ENCODE measurements at regions not wholly inside any gene's neighbourhood (a gene's known extent, or its start where the extent isn't known, plus 50 kb on each side); places are given as distances from the start of the nearest gene placed in this dataset.

DNA sequence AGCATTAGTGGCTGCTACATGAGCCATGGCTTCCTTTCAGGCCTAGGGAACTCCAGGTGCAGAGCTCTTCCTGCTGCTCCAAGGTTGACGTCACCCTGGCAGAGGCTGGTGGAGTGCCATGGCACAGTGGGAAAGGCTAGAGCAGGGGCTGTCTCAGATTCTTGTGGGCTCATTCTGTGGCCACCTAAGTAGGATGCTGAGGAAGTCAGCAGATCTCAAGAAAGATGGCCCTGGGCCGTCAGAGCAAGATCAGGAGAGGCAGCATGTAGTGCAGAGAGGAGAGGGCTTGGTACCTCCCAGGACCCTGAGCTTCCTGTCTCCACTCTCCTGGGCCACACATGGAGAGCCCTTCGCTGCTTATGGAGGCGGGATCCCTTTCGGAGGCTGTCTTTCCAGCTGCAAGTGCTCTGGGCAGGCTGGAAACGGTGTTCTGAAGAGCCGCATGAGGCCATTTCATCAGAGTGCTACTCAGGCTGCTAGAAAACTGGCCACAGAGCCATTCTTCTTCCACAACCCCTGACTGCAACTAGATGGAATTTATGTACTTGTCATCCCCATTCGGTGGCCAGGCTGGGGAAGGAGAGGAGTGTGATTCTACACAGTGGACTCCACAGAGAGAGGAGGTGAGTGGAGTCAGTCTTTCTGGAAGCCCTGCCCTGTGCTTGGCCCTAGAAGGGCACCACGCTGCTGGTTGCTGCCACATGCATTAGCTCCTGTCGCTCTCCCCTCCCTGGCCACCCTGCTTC lies 304.2 kb downstream of the RPS24 start:
- no peak for DNase-seq
- no peak for TF ChIP-seq POLR2A (IDR thresholded peaks at IDR 0.05)
- TF ChIP-seq, protein P1, sequence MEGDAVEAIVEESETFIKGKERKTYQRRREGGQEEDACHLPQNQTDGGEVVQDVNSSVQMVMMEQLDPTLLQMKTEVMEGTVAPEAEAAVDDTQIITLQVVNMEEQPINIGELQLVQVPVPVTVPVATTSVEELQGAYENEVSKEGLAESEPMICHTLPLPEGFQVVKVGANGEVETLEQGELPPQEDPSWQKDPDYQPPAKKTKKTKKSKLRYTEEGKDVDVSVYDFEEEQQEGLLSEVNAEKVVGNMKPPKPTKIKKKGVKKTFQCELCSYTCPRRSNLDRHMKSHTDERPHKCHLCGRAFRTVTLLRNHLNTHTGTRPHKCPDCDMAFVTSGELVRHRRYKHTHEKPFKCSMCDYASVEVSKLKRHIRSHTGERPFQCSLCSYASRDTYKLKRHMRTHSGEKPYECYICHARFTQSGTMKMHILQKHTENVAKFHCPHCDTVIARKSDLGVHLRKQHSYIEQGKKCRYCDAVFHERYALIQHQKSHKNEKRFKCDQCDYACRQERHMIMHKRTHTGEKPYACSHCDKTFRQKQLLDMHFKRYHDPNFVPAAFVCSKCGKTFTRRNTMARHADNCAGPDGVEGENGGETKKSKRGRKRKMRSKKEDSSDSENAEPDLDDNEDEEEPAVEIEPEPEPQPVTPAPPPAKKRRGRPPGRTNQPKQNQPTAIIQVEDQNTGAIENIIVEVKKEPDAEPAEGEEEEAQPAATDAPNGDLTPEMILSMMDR (IDR thresholded peaks at IDR 0.05) = no peak
- Histone ChIP-seq H3K9me3 (no peaks in the 10 kb centered on the region), H3K27ac (no peak overlapping the region), H3K4me3 (replicated peaks in 1 of 3) (no peak overlapping the region), H3K4me1 (peaks cover 13 to 29% of the 10 kb centered on the region in 2 donors), H3K27me3 (no peaks in the 10 kb centered on the region), H3K36me3 (no peaks in the 10 kb centered on the region)
- WGBS, 2 donors = 90 to 96% methylated on average over 9 to 10 of the region's 10 CpGs
- intact Hi-C loops (cut with DNase I) = no loop called here

DNA sequence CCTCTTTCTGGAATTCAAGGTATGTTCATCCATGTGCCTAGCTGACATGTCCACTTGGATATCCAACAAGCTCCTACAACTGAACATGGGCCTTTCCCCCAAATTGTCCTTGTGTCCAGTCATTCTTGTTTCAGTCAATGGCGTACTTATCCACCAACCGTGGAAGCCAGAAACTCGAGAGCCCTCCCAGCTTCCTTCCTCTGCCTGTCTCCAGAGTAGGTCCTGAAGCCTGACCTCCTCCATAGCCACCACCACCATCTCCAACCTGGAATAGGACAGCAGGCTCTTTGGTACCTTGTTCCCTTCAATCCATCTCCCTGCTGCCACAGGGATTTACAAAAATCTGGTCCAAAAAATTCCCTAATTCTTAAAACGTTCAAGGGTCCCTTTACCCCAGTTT lies 305.1 kb downstream of the RPS24 start:
- no peaks in the 10 kb centered on the region for H3K9me3 ChIP-seq
- H3K4me3 ChIP-seq (replicated peaks in 1 of 3) = no peak overlapping the region
- TF ChIP-seq POLR2A (IDR thresholded peaks at IDR 0.05) = no peak
- TF ChIP-seq, protein P1 (IDR thresholded peaks at IDR 0.05) = no peak
- peak; percentile 28 to 41 for DNase-seq
- peaks cover 13 to 27% of the 10 kb centered on the region in 2 donors for H3K4me1 ChIP-seq
- WGBS, 2 donors = 54 to 61% methylated on average over 4 of the region's 4 CpGs
- H3K27ac ChIP-seq = no peak overlapping the region
- H3K36me3 ChIP-seq = no peaks in the 10 kb centered on the region
- H3K27me3 ChIP-seq = no peaks in the 10 kb centered on the region
- intact Hi-C loops (cut with DNase I) = no loop called here

DNA sequence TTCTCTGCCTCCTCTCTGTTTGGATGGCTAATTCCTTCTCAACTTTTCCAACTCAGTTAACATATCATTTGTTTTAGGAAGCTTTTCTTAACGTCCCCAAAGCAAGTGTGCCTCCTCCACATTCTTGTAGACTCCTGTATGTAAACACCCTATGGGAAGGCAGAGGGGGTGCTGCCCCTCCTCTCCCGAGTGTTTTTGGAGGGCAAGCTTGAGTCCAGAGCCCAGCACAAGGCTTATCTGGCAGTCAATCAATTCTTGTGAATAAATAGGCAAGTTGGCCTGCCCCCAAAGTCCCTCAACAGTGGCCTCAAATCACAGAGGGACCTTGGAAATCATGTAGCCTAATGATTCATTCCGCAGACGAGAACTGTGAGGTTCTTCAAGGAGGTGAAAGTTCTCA lies 305.6 kb downstream of the RPS24 start:
- H3K27ac ChIP-seq = no peak overlapping the region

DNA sequence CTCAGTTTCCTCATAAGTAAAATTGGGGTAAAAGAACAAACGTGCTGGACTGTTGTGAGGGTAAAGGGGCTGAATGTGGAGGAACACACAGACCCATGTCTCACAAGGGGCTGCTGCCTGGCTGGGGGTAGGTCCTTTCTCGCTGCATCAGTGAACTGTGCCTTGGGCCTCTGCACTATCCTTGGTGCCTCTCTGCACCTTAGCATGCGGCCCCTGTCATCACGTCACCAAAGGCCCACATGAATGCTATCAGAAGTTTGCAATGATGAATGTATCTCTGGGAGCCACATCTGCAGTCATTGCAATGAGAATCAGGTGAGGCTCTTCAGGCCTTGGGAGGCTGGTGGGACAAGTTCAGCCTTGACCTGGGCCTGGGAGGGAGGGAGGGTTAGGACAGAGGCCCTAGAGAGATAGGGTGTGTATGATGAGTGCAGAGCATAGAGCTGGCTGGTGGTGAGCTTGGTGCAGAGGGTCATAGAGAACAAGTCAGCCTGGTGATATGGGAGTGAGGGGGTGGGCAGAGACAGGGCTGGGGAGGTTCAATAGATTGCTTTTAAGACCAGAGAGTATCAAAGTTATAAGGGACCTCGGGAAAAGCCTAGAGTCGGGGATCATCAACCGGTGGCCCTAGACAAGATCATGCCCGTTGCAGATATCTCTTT lies 308.4 kb downstream of the RPS24 start:
- no peaks in the 10 kb centered on the region for H3K36me3 ChIP-seq
- peaks cover 8 to 13% of the 10 kb centered on the region in 2 donors for H3K4me1 ChIP-seq
- DNase-seq = no peak
- H3K4me3 ChIP-seq (replicated peaks in 1 of 3) = no peak overlapping the region
- TF ChIP-seq, protein P1 (IDR thresholded peaks at IDR 0.05) = no peak
- TF ChIP-seq POLR2A (IDR thresholded peaks at IDR 0.05) = no peak
- no peaks in the 10 kb centered on the region for H3K9me3 ChIP-seq
- no peak overlapping the region for H3K27ac ChIP-seq
- intact Hi-C loops (cut with DNase I) = no loop called here
- WGBS, 2 donors = 85 to 93% methylated on average over 7 to 8 of the region's 8 CpGs
- no peaks in the 10 kb centered on the region for H3K27me3 ChIP-seq

More for the DNA sequence above, 305.6 kb downstream of the RPS24 start:
- no peak for TF ChIP-seq POLR2A (IDR thresholded peaks at IDR 0.05)
- TF ChIP-seq, protein P1 (IDR thresholded peaks at IDR 0.05) = no peak
- H3K36me3 ChIP-seq = no peaks in the 10 kb centered on the region
- no peaks in the 10 kb centered on the region for H3K9me3 ChIP-seq
- intact Hi-C loops (cut with DNase I) = no loop called here
- H3K27me3 ChIP-seq = no peaks in the 10 kb centered on the region
- 14 to 18% methylated on average over 4 of the region's 4 CpGs for WGBS, 2 donors
- peaks cover 13 to 24% of the 10 kb centered on the region in 2 donors for H3K4me1 ChIP-seq
- no peak overlapping the region for H3K4me3 ChIP-seq (replicated peaks in 1 of 3)
- DNase-seq = peak; percentile 17 to 38

Data from thyroid gland (tissue), 4 donors.